Keratinocyte (primary cell): ENCODE measurements at regions not wholly inside any gene's neighbourhood (a gene's known extent, or its start where the extent isn't known, plus 50 kb on each side); places are given as distances from the start of the nearest gene placed in this dataset.

Experiments used
- DNase-seq: peaks from one replicate; pipeline ENCODE4 v3.0.0-alpha.2; 2011; ENCODE audit warnings: low read depth, missing footprints, low spot score
- FAIRE-seq: peaks from 2 replicates; lab custom pipeline; 2011; peaks lifted over from hg19 to GRCh38; lab: Jason Lieb, UNC
- H2AFZ ChIP-seq: 2 replicates; pipeline ENCODE4 v1.6.0; 2012; ENCODE audit warnings: low read length, control low read depth, inconsistent platforms; ENCODE audit not compliant: control insufficient read depth
- H3K27ac ChIP-seq: 2 replicates; pipeline ENCODE4 v1.5.1; 2011; ENCODE audit warnings: low read length; ENCODE audit not compliant: control insufficient read depth, insufficient read depth
- H3K27me3 ChIP-seq: 3 replicates; pipeline ENCODE4 v1.6.0; 2011; ENCODE audit warnings: low read length; ENCODE audit not compliant: control insufficient read depth, insufficient read depth; ENCODE audit errors: extremely low read depth
- H3K36me3 ChIP-seq, 2 experiments: 2 replicates in 1 of 2; 3 replicates in 1 of 2; pipeline ENCODE4 v1.5.1; 2011; ENCODE audit warnings: low read length in 2 of 2, mild to moderate bottlenecking in 1 of 2; ENCODE audit not compliant: control insufficient read depth in 2 of 2, insufficient read depth in 2 of 2; ENCODE audit errors: extremely low read depth in 1 of 2
- H3K4me1 ChIP-seq: 3 replicates; pipeline ENCODE4 v1.5.1; 2011; ENCODE audit warnings: low read length; ENCODE audit not compliant: control insufficient read depth, insufficient read depth; ENCODE audit errors: extremely low read depth
- H3K4me2 ChIP-seq: 3 replicates; pipeline ENCODE4 v1.6.0; 2011; ENCODE audit warnings: low read depth, low read length; ENCODE audit not compliant: control insufficient read depth, insufficient read depth; ENCODE audit errors: extremely low read depth
- H3K4me3 ChIP-seq, 3 experiments: fragments of 200-600 bp in 1 of 3; sonication (generic) in 1 of 3; 2 replicates in 2 of 3; 3 replicates in 1 of 3; pipeline ENCODE4 v1.5.1; 2011 to 2016; ENCODE audit warnings: low read length in 3 of 3, mild to moderate bottlenecking in 3 of 3, control low read depth in 2 of 3, inconsistent platforms in 1 of 3, low read depth in 1 of 3, mixed read lengths in 1 of 3, mixed run types in 1 of 3, moderate library complexity in 1 of 3; ENCODE audit not compliant: control insufficient read depth in 2 of 3, insufficient read depth in 2 of 3; ENCODE audit errors: extremely low read depth in 1 of 3
- H3K79me2 ChIP-seq: 2 replicates; pipeline ENCODE4 v1.6.0; 2012; ENCODE audit warnings: low read length; ENCODE audit not compliant: control insufficient read depth, insufficient read depth
- H3K9ac ChIP-seq: 3 replicates; pipeline ENCODE4 v1.6.0; 2011; ENCODE audit warnings: low read length; ENCODE audit not compliant: control insufficient read depth, insufficient read depth; ENCODE audit errors: extremely low read depth
- H3K9me1 ChIP-seq: 3 replicates; pipeline ENCODE4 v1.6.0; 2011; ENCODE audit warnings: low read length; ENCODE audit not compliant: control insufficient read depth, insufficient read depth; ENCODE audit errors: extremely low read depth
- H3K9me3 ChIP-seq: 2 replicates; pipeline ENCODE4 v1.5.1; 2012; ENCODE audit warnings: low read depth, low read length; ENCODE audit not compliant: control insufficient read depth
- H4K20me1 ChIP-seq: 3 replicates; pipeline ENCODE4 v1.6.0; 2011; ENCODE audit warnings: low read length; ENCODE audit not compliant: control insufficient read depth, insufficient read depth; ENCODE audit errors: extremely low read depth
- CTCF ChIP-seq, 3 experiments: IDR thresholded peaks in 1 of 3; conservative IDR thresholded peaks in 1 of 3; optimal IDR thresholded peaks in 1 of 3; 2 replicates in 2 of 3; 3 replicates in 1 of 3; pipeline versions ENCODE3 to v1.5.1; 2011; ENCODE audit warnings: low read length in 3 of 3, mild to moderate bottlenecking in 3 of 3, moderate library complexity in 2 of 3, control low read depth in 1 of 3, inconsistent platforms in 1 of 3; ENCODE audit not compliant: insufficient read depth in 2 of 3; ENCODE audit errors: extremely low read depth in 1 of 3
- EZH2 ChIP-seq: IDR thresholded peaks from one replicate; pipeline ENCODE4 v1.6.1; 2012; ENCODE audit warnings: inconsistent platforms, mild to moderate bottlenecking, low read length, moderate library complexity
- dilution Hi-C: fragments of 300-500 bp; cut with MboI; formaldehyde crosslinking; loops from one replicate; pipeline ENCODE4 v1.7.0; 2020; ENCODE audit warnings: low sequenced_read_pairs; ENCODE audit not compliant: extremely low pct_ligation_motif_present

GRCh38 chr21:16619281-16619680, 889.5 kb downstream of the USP25 start:
- no peak overlapping the region for H2AFZ ChIP-seq
- H3K4me2 ChIP-seq, result no peak overlapping the region
- H3K9me3 ChIP-seq, result no peaks in the 10 kb centered on the region
- FAIRE-seq (no peak), DNase-seq (no peak)
- H3K4me3 ChIP-seq, result no peak overlapping the region
- H3K36me3 ChIP-seq, result no peaks in the 10 kb centered on the region
- no peaks in the 10 kb centered on the region for H3K9me1 ChIP-seq
- dilution Hi-C loops, result no loop called here
- TF ChIP-seq EZH2, result no peak
- H3K4me1 ChIP-seq, result no peaks in the 10 kb centered on the region
- no peak overlapping the region for H3K27ac ChIP-seq
- H4K20me1 ChIP-seq, result no peaks in the 10 kb centered on the region
- H3K9ac ChIP-seq, result no peak overlapping the region
- H3K27me3 ChIP-seq, result no peaks in the 10 kb centered on the region
- no peaks in the 10 kb centered on the region for H3K79me2 ChIP-seq

- H3K9ac ChIP-seq, result no peak overlapping the region
- TF ChIP-seq CTCF (optimal IDR thresholded peaks at IDR 0.05 in 1 of 3, IDR thresholded peaks at IDR 0.05 in 1 of 3, conservative IDR thresholded peaks at IDR 0.05 in 1 of 3; ENCODE audit: extremely low read depth in 1 of 3, insufficient read depth in 2 of 3, low read length in 3 of 3) (no peak), EZH2 (no peak)
- H3K27ac ChIP-seq, result no peak overlapping the region
- no peaks in the 10 kb centered on the region for H4K20me1 ChIP-seq
- H2AFZ ChIP-seq, result no peak overlapping the region
- H3K79me2 ChIP-seq, result no peaks in the 10 kb centered on the region
- no peak overlapping the region for H3K4me2 ChIP-seq
- no peaks in the 10 kb centered on the region for H3K27me3 ChIP-seq
- no peaks in the 10 kb centered on the region for H3K36me3 ChIP-seq
- no peaks in the 10 kb centered on the region for H3K9me3 ChIP-seq
- no peak overlapping the region for H3K4me3 ChIP-seq
- DNase-seq, result no peak
- no peaks in the 10 kb centered on the region for H3K9me1 ChIP-seq
- no peak for FAIRE-seq
- dilution Hi-C loops, result no loop called here
- H3K4me1 ChIP-seq, result no peaks in the 10 kb centered on the region
These were observed 891.1 kb downstream of the USP25 start for GRCh38 chr21:16620786-16621320.

GRCh38 chr21:16624479-16625118, 888.2 kb upstream of the CXADR start:
- TF ChIP-seq EZH2 (no peak), CTCF (optimal IDR thresholded peaks at IDR 0.05 in 1 of 3, IDR thresholded peaks at IDR 0.05 in 1 of 3, conservative IDR thresholded peaks at IDR 0.05 in 1 of 3; ENCODE audit: extremely low read depth in 1 of 3, insufficient read depth in 2 of 3, low read length in 3 of 3) (no peak)
- H3K27ac ChIP-seq, result no peak overlapping the region
- dilution Hi-C loops, result no loop called here
- no peaks in the 10 kb centered on the region for H3K79me2 ChIP-seq
- H3K4me1 ChIP-seq, result no peaks in the 10 kb centered on the region
- H3K4me3 ChIP-seq, result no peak overlapping the region
- H3K4me2 ChIP-seq, result no peak overlapping the region
- no peaks in the 10 kb centered on the region for H3K9me3 ChIP-seq
- FAIRE-seq (no peak), DNase-seq (no peak)
- no peaks in the 10 kb centered on the region for H3K36me3 ChIP-seq
- H3K27me3 ChIP-seq, result no peaks in the 10 kb centered on the region
- H4K20me1 ChIP-seq, result no peaks in the 10 kb centered on the region
- H2AFZ ChIP-seq, result no peak overlapping the region
- no peaks in the 10 kb centered on the region for H3K9me1 ChIP-seq
- H3K9ac ChIP-seq, result no peak overlapping the region
